GM19351 (cell line): ENCODE measurements at regions not wholly inside any gene's neighbourhood (a gene's known extent, or its start where the extent isn't known, plus 50 kb on each side); places are given as distances from the start of the nearest gene placed in this dataset.
A peak's percentile ranks its signal among the peaks of the same experiment; 100 is the strongest.
"Not testable (repeated sequence)": the region's sequence is repeated elsewhere in the genome, so short reads cannot be mapped to it uniquely, and the experiment has no call there.

Experiments used
- ATAC-seq: cut with Tn5 transposase; IDR thresholded peaks from one replicate; pipeline ENCODE4 v1.9.1; 2021; ENCODE audit warnings: mild to moderate bottlenecking, moderate library complexity; ENCODE audit not compliant: unreplicated experiment

GRCh38 chr3:195635262-195635873, 51.6 kb upstream of the APOD start:
- ATAC-seq, result not testable (repeated sequence)

DNA sequence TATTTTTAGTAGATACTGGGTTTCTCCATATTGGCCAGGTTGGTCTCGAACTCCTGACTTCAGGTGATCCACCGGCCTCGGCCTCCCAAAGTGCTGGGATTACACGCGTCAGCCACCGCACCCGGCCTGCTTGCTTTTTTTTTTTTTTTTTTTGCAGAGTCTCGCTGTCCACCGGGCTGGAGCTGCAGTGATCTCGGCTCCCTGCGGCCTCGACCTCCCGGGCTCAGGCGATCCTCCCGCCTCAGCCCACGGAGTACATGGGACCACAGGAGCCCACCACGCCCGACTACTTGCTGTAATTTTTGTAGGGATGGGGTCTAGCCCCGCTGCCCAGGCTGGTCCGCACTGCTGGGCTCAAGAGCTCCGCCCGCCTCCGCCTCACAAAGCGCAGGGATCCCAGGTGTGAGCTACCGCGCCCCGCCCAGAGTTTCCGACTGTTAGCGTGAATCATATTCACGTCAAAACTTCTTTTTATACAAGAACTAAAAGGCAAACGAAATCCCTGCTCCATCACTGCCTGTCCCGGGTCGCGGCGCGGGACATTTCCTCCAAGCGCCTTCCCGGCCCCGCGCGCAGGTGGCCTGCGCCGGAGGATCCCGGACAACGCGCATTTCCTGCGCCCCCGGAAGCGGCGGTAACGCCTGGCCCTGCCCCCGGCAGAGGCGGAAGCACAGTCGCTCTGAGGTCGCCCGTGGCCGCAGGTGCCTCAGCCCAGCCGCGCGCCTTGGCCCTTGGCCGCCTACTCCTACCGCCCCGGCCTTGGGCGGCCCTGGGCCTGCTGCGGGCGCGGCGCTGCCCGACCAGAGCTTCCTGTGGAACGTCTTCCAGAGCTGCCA, 50.9 kb upstream of the APOD start:
- ATAC-seq, result peak; percentile 94
